DMS53 treated with DMSO at 0.1 percent for 48 hours (cell line): ENCODE measurements at regions not wholly inside any gene's neighbourhood (a gene's known extent, or its start where the extent isn't known, plus 50 kb on each side); places are given as distances from the start of the nearest gene placed in this dataset.
"Not testable (repeated sequence)": the region's sequence is repeated elsewhere in the genome, so short reads cannot be mapped to it uniquely, and the experiment has no call there.

Experiments
- DNase-seq: peaks from one replicate; lab custom pipeline; 2025; ENCODE audit not compliant: unreplicated experiment; lab: John Stamatoyannopoulos, UW

DNA sequence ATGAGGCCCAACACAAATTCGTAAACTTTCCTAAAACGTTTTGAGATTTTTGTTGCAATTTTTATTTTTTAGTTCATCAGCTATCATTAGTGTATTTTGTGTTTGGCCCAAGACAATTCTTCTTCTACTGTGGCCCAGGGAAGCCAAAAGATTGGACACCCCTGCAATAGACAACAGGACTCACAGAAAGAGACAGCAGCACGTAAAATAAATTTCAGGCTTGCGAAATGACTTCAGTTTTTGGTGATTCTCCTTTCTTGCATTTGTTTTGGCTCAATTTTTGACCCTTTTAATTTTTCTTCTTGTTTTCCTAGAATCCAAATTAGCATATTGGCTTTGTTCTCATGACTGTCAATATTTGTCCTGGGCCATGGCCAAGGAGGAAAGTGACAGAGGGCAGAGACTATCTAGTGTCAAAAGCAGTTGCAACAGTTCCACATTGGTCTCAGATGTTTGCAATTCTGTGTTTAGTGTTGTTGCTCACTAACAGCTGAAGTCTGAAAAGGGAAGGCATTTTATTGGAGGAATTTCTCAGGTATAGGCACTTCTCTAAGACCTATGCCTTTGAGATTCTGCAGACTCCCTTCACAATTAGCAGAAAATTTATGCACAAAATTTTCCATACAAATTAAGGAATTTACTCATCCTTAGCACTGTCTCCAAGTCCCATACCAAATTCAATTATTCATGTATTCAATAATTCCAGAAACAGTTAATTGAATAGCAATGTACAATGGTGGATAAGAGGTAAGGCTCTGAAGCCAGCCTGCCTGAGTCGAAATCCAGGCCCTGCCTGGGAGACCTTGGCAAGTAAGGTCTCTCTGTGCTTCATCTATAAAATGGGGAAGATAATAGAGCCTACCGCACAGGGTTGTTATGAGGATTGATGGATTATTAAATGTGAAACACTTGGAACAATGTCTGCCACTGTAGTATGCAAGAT lies 160.9 kb upstream of the IVNS1ABP start:
- peak; percentile 57 for DNase-seq

DNA sequence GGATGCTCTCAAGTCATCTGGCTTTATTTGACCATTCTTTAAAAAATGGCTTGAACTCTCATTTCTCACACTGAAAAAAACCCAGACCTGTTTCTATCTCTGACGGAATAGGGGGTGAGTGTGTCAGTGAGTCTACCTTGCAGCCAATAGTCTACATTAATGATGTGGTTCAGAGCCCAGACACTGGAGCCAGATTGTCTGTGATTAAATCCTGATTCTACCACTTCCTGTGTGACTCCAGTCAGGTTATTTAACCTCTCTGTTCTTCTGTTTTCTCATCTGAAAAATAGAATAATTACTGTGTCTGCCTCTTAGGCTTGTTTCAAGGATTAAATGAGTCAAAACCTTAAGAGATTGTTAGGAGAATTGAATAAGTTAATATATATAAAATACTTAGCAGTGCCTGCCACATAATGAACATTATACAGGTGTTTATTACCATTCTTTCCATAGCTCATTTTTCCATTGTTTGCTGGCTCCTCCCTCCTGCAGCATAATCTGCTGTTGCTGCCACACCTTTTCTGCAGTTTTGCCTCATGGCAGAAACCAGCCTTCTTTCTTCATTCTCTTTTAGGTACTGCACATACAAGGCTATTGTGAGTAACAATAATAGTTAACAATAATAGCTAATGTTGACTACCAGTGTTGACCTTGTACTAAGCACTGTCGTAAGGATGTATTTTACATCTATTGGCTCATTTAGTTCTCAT lies 157.6 kb upstream of the IVNS1ABP start:
- DNase-seq, result no peak

- no peak for DNase-seq
Measured at GRCh38 chr1:185473186-185473585, 156.1 kb upstream of the IVNS1ABP start.

DNA sequence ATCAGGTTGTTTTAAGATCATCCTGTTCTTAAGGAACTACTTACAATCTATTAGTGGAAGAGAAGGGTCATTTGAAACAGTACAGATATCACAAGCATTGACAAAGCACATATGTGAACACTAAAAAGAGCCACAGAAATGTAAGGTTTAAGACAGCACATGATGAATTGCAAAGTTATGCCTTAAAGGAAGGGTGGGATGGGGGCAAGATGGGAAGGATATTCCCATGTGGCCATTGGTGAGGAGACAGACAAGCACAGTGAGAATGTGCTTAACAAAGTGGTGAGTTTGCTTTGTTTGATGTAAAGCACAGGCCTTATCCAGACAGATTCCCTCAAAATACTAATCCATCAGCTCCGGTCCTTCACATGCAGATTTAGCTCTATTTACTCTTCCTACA lies 151.6 kb upstream of the IVNS1ABP start:
- no peak for DNase-seq

- no peak for DNase-seq
Measured at GRCh38 chr1:185467122-185467521, 150.1 kb upstream of the IVNS1ABP start.

DNA sequence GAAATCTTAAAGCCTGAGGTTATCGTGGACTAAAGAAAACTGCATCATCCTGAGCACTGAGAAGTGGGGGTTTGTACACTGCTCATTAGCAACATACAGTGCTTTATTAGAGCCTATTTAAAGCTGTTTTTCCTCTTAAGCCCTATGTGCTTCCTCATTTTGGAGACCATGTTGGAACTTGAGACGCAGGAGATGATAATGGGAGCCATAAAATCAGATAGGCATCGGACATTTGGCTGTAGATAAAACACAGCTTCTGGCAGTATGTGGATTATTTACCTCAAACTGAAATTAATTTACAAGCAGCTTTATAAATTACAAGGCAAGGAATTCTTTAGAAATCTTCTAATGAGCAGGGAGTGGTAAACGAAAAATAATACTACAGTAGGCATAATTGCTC lies 147.7 kb upstream of the IVNS1ABP start:
- no peak for DNase-seq

GRCh38 chr1:185463433-185463832 lies 146.4 kb upstream of the IVNS1ABP start:
- no peak for DNase-seq

- DNase-seq, result no peak
Measured at GRCh38 chr1:185463011-185463410, 146.0 kb upstream of the IVNS1ABP start.

- not testable (repeated sequence) for DNase-seq
Measured at GRCh38 chr1:185460723-185461122, 143.7 kb upstream of the IVNS1ABP start.

DNA sequence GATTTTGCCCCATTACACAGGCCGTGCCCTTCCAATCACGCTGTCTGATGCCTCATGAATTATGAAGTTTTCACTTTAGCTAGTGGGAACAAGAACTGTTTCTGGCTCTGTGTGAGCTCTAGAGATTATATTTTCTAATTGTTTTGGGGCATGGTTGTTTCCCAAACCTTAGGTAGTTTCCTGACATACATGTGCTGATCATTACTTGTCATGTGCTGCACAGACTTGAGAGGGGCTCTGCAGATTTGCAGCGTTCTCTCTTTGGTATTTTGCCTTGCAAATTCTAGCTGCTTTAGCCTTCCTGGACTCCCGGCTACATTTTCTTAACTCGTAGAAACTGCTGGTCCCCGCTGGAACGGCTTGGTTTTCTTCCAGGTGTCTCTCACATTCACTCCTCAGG lies 142.1 kb upstream of the IVNS1ABP start:
- DNase-seq, result no peak

DNA sequence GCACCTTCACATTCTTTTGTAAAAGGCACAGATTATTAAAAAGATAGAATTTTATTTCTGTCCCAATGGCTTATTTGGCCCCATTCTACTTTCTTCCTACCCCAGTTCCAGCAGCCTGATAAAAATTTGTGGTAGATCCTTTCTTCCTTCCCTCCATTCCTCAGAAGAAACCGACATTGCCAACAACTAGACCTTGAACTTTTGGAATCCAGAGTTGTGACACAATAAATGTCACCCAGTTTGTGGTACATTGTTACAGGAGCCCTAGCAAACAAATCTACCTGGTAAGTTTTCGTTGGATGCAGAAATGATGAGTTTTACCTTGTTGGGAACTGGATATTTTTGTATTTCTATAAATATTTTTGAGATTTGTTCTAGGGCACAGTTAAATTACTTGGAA lies 141.6 kb upstream of the IVNS1ABP start:
- no peak for DNase-seq

DNA sequence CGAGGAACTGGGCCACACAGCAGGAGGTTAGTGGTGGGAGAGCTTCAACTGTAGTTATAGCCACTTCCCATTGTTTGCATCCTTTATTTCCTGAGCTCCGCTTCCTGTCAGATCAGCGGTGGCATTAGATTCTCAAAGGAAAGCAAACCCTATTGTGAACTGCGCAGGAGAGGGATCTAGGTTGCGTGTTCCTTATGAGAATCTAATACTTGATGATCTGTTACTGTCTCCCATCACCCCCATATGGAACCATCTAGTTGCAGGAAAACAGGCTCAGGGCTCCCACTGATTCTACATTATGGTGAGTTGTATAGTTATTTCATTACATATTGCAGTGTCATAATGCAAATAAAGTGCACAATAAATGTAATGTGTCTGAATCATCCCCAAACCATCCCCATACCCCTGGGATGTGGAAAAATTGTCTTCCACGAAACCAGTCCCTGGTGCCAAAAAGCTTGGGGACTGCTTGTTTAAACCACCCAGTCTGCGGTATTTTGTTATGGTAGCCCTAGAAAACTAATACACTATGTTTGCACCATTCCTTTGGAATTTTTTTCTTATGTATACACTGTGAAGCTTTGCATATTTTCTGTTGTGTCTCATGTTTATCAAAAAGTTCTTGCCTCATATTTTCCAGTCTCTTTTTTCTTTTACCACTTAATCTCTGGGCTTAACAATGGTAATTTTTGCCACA lies 136.6 kb upstream of the IVNS1ABP start:
- no peak for DNase-seq

DNA sequence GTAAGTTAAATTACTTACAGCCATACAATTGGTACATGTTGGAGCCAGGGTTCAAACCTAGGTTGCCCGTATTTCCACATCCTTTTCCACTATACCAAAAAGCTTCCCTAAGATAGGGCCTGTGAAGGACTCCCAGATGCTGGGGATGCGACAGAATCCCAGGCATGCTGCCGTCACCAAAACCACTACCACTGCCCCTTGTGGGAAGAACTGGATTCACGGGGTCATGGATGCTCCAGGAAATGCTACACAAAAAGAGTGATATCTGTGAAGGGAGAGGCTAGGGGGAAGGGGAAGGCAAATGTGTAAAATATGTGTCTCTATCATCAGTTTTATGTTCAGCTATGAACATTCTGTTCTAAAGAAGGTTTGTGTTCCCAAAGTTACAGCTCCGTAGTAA lies 133.9 kb upstream of the IVNS1ABP start:
- no peak for DNase-seq

DNA sequence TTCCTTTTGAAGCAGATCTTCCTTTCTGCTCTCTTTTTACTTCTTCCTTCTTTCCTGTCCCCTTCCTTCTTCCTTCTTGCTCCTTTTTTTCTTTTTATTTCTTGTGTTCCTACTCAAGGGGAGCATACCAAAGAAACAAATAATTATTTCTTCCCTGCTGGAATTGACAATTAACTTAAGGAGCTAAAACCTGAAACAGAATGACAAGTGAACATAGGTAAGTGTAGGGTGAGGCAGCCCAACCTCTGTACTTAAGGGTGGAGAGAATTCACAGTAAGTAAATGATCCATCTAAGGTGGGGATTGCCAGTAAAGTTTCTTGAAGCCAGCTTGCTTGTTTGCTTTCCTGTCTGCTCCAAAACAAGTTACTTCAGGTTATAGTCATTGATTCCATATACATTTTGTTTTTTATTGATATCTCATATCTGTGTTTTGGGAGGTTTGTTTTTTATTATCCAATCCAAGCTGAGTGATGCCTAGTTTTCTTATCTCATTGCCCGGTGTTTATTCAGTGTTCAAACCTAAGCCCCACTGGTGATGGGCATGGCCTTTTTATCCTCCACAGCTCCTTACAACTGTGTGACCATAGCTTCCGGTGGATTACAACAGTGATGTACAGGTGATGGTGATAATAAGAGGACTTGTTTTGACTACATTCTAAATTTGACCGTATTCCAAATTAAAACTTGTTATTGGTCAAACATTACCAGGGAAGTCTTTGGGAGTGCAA lies 133.2 kb upstream of the IVNS1ABP start:
- DNase-seq, result no peak

GRCh38 chr1:185449378-185450059 lies 132.5 kb upstream of the IVNS1ABP start:
- DNase-seq, result no peak

- DNase-seq, result no peak
Measured at GRCh38 chr1:185448591-185449186, 131.6 kb upstream of the IVNS1ABP start.

GRCh38 chr1:185446131-185446530 lies 129.1 kb upstream of the IVNS1ABP start:
- no peak for DNase-seq

- no peak for DNase-seq
Measured at GRCh38 chr1:185445594-185445993, 128.6 kb upstream of the IVNS1ABP start.

GRCh38 chr1:185444676-185445075 lies 127.6 kb upstream of the IVNS1ABP start:
- DNase-seq, result no peak

DNA sequence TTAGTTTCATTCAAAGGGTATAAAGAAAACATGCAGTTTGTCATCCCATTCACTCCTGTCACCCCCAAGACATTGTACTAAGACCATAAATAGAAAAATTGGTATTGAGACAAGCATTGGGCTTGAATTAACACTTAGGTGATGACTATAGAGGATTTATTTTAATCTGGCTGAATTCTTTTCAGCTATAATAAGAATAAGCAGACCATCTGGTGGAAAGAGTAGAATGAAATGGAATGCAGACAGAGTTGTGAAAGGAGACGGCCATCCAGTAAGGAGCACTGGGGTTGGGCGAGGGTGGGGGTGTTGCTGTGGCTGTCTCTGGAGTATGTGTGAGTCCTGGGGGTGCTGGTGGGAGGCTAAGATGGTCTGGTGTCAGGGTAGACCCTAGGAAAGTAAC lies 125.0 kb upstream of the IVNS1ABP start:
- no peak for DNase-seq
